Parathyroid adenoma (tissue), 2 donors: ENCODE measurements at regions not wholly inside any gene's neighbourhood (a gene's known extent, or its start where the extent isn't known, plus 50 kb on each side); places are given as distances from the start of the nearest gene placed in this dataset.

Source experiments
- H2AFZ ChIP-seq: fragments of 300-600 bp; sonication (generic); one replicate; pipeline ENCODE4 v1.7.0; 2017; ENCODE audit warnings: antibody characterized with exemption, mild to moderate bottlenecking
- H3K27ac ChIP-seq: fragments of 300-600 bp; sonication (generic); one replicate; pipeline ENCODE4 v1.7.0; 2017
- H3K27me3 ChIP-seq: fragments of 300-600 bp; sonication (generic); one replicate; pipeline ENCODE4 v1.7.0; 2017; ENCODE audit warnings: low read length; ENCODE audit not compliant: control insufficient read depth, insufficient read depth
- H3K36me3 ChIP-seq: fragments of 300-600 bp; sonication (generic); one replicate; pipeline ENCODE4 v1.7.0; 2017; ENCODE audit warnings: low read length; ENCODE audit not compliant: control insufficient read depth, insufficient read depth
- H3K4me1 ChIP-seq: fragments of 300-600 bp; sonication (generic); one replicate; pipeline ENCODE4 v1.7.0; 2017; ENCODE audit warnings: control low read depth
- H3K4me2 ChIP-seq: fragments of 300-600 bp; sonication (generic); one replicate; pipeline ENCODE4 v1.7.0; 2017; ENCODE audit warnings: low read length
- H3K4me3 ChIP-seq: fragments of 300-600 bp; sonication (generic); one replicate; pipeline ENCODE4 v1.7.0; 2017; ENCODE audit warnings: low read depth, low read length
- H3K79me2 ChIP-seq: fragments of 300-600 bp; sonication (generic); one replicate; pipeline ENCODE4 v1.7.0; 2017; ENCODE audit warnings: control low read depth
- H3K9ac ChIP-seq: fragments of 300-600 bp; sonication (generic); one replicate; pipeline ENCODE4 v1.7.0; 2017; ENCODE audit warnings: mild to moderate bottlenecking
- H3K9me3 ChIP-seq: fragments of 300-600 bp; sonication (generic); one replicate; pipeline ENCODE4 v1.7.0; 2017; ENCODE audit warnings: low read length; ENCODE audit not compliant: control insufficient read depth
- CTCF ChIP-seq: fragments of 300-600 bp; sonication (generic); IDR thresholded peaks from one replicate; pipeline ENCODE4 v1.7.0; 2017; ENCODE audit warnings: antibody characterized with exemption, mild to moderate bottlenecking
- donor health status: primary hyperparathyroidism.

GRCh38 chr13:106113796-106114195 lies 421.7 kb downstream of the EFNB2 start:
- H3K9ac ChIP-seq = no peak overlapping the region
- no peak overlapping the region for H3K4me3 ChIP-seq
- no peaks in the 10 kb centered on the region for H3K36me3 ChIP-seq
- no peak for TF ChIP-seq CTCF
- H2AFZ ChIP-seq = no peak overlapping the region
- H3K4me2 ChIP-seq = no peak overlapping the region
- H3K27ac ChIP-seq = no peak overlapping the region
- no peaks in the 10 kb centered on the region for H3K9me3 ChIP-seq
- H3K4me1 ChIP-seq = no peaks in the 10 kb centered on the region
- no peaks in the 10 kb centered on the region for H3K79me2 ChIP-seq
- H3K27me3 ChIP-seq = no peaks in the 10 kb centered on the region

- no peak for TF ChIP-seq CTCF
- H3K9ac ChIP-seq = no peak overlapping the region
- H3K79me2 ChIP-seq = no peaks in the 10 kb centered on the region
- H3K27ac ChIP-seq = no peak overlapping the region
- H3K27me3 ChIP-seq = no peaks in the 10 kb centered on the region
- no peaks in the 10 kb centered on the region for H3K9me3 ChIP-seq
- H2AFZ ChIP-seq = no peak overlapping the region
- no peaks in the 10 kb centered on the region for H3K4me1 ChIP-seq
- H3K36me3 ChIP-seq = no peaks in the 10 kb centered on the region
- no peak overlapping the region for H3K4me3 ChIP-seq
- H3K4me2 ChIP-seq = no peak overlapping the region
These were observed 423.3 kb downstream of the EFNB2 start for GRCh38 chr13:106112191-106112590.

- Histone ChIP-seq H3K4me2 (no peak overlapping the region), H2AFZ (no peak overlapping the region)
- no peak for TF ChIP-seq CTCF
These were observed 425.1 kb downstream of the EFNB2 start for GRCh38 chr13:106110241-106110855.

GRCh38 chr13:106109391-106109791 lies 426.1 kb downstream of the EFNB2 start:
- Histone ChIP-seq H3K27ac (no peak overlapping the region), H3K27me3 (no peaks in the 10 kb centered on the region), H3K79me2 (no peaks in the 10 kb centered on the region), H2AFZ (no peak overlapping the region), H3K4me2 (no peak overlapping the region), H3K4me3 (no peak overlapping the region), H3K9ac (no peak overlapping the region), H3K4me1 (no peaks in the 10 kb centered on the region), H3K9me3 (no peaks in the 10 kb centered on the region), H3K36me3 (no peaks in the 10 kb centered on the region)
- no peak for TF ChIP-seq CTCF

More at GRCh38 chr13:106110241-106110855, 425.1 kb downstream of the EFNB2 start:
- Histone ChIP-seq H3K4me3 (no peak overlapping the region), H3K9ac (no peak overlapping the region), H3K79me2 (no peaks in the 10 kb centered on the region), H3K27ac (no peak overlapping the region), H3K9me3 (no peaks in the 10 kb centered on the region), H3K36me3 (no peaks in the 10 kb centered on the region), H3K27me3 (no peaks in the 10 kb centered on the region), H3K4me1 (no peaks in the 10 kb centered on the region)

- no peaks in the 10 kb centered on the region for H3K27me3 ChIP-seq
- H3K4me2 ChIP-seq = no peak overlapping the region
- no peak overlapping the region for H2AFZ ChIP-seq
- no peak overlapping the region for H3K4me3 ChIP-seq
- no peak overlapping the region for H3K9ac ChIP-seq
- TF ChIP-seq CTCF = no peak
- no peak overlapping the region for H3K27ac ChIP-seq
- H3K4me1 ChIP-seq = no peaks in the 10 kb centered on the region
- H3K9me3 ChIP-seq = no peaks in the 10 kb centered on the region
- H3K79me2 ChIP-seq = no peaks in the 10 kb centered on the region
- no peaks in the 10 kb centered on the region for H3K36me3 ChIP-seq
These were observed 427.1 kb downstream of the EFNB2 start for GRCh38 chr13:106108346-106108745.
